Retinal pigment epithelial cell (primary cell): ENCODE measurements at regions not wholly inside any gene's neighbourhood (a gene's known extent, or its start where the extent isn't known, plus 50 kb on each side); places are given as distances from the start of the nearest gene placed in this dataset.
"Not testable (repeated sequence)": the region's sequence is repeated elsewhere in the genome, so short reads cannot be mapped to it uniquely, and the experiment has no call there.

Experiments used
- DNase-seq: peaks from one replicate; pipeline ENCODE4 v3.0.0-alpha.2; 2010; ENCODE audit warnings: low read depth
- H3K4me3 ChIP-seq: 2 replicates; pipeline ENCODE4 v1.5.1; 2011; ENCODE audit warnings: mild to moderate bottlenecking, low read length, control low read depth, moderate library complexity
- TF ChIP-seq, protein P1 (sequence below): conservative IDR thresholded peaks from 2 replicates; pipeline ENCODE4 v1.5.1; 2011; ENCODE audit warnings: low read depth, low read length, control low read depth, inconsistent platforms

DNA sequence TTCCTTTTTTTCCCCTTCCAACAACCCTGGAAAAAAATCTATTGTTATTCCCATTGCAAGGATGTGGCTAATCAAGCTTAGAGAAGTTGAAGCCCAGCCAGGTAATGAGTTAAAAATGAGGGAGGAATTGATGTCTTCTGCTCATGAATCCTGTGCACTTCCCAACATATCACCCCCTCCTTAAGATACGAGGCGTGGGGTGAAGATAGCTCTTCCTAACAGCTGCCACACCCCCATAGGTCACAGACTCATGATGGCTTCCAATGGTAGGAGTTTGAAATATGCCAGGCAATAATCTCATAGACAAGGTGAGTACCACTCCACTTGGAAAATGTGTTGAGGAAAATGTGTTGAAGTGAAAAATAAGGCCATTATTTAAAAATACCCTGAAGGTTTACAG, 71.3 kb upstream of the HECW1 start:
- no peak for DNase-seq
- no peak overlapping the region for H3K4me3 ChIP-seq
- TF ChIP-seq, protein P1, sequence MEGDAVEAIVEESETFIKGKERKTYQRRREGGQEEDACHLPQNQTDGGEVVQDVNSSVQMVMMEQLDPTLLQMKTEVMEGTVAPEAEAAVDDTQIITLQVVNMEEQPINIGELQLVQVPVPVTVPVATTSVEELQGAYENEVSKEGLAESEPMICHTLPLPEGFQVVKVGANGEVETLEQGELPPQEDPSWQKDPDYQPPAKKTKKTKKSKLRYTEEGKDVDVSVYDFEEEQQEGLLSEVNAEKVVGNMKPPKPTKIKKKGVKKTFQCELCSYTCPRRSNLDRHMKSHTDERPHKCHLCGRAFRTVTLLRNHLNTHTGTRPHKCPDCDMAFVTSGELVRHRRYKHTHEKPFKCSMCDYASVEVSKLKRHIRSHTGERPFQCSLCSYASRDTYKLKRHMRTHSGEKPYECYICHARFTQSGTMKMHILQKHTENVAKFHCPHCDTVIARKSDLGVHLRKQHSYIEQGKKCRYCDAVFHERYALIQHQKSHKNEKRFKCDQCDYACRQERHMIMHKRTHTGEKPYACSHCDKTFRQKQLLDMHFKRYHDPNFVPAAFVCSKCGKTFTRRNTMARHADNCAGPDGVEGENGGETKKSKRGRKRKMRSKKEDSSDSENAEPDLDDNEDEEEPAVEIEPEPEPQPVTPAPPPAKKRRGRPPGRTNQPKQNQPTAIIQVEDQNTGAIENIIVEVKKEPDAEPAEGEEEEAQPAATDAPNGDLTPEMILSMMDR: no peak

DNA sequence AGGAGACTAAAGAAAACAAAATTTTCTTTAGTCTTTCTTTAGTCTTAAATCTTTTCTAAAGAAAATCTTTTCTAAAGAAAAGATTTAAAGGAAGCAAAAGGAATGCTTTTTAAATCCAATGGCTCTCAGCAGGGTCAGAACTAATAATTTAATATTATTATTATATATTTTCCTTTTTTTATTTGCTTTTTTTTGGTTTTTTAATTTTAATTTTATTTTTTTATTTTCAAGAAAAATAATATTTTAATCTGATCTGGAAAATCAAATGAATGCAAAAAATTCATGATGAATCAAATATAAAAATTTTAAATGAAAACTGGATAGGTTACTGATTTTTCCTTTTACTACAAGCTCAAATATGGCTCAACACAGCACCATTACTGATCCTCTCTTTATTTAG, 70.7 kb upstream of the HECW1 start:
- DNase-seq: no peak
- H3K4me3 ChIP-seq: no peak overlapping the region
- TF ChIP-seq, protein P1: no peak

DNA sequence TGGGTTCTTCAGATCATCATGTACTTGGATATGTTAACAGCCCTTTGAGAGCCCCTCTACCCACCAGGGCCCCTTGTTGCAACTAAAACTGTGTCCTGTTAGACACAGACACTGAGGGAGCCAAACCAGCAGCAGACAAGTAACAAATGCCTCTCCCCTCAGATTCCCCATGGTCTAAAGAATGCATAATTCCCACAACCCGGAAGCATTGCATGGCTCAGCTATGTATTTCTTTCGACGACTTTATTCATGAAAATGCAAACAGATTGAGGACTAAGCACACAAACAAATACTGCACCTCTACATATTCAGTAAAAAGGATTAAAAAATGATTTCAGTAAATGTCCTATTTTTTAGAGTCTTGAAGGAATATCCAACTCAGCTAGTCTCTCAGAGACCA, 70.1 kb upstream of the HECW1 start:
- TF ChIP-seq, protein P1: no peak
- no peak for DNase-seq
- no peak overlapping the region for H3K4me3 ChIP-seq

DNA sequence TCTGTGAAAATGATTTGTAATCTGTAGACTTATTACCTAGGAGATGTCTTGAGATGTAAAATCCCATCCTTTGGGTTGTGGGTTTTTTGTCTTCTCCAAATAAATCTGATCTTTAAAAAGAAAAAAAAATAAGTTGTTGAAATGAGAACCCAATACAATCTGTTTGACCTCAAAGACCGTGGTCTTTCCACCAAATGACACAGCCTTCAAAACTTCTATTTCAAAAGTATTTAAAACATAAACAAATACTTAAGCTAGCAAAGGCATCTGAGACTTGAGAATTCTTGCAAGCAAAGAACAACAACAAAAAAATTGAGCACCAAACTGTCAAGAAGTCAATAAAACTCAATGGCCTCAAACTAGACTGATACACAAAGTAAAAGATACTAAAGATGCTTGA, 67.9 kb upstream of the HECW1 start:
- TF ChIP-seq, protein P1: no peak
- no peak overlapping the region for H3K4me3 ChIP-seq
- no peak for DNase-seq

DNA sequence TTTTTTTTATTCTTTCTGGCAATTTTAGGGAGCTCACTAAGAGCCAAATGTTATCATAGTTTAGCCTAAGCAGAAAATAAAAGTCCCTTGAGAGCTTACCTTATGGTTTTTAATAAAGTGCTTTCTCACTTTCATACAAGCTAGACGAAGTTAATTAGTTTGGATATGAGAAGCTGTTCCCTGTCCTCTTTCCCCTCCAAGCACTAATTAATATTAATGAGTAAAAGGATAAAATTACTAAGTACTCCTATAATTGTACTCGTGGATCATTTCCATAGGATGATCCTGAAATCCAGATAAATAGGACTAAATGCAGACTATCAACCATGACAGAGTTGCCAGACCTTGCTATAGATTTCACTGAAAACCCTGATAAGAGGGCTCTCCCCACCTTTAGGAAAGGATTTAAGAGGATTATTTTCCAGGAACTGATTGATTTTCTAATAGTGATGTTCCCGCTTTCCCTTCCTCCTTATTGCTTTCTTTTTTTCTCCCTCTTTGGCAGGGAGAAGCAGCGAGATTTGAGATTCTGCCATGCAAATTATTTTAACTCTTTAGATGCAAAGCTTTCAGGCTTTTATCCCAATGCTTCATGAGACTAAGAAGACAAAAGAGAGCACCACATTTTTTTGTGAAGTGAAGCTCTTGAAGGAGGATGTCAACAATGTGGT, 58.3 kb upstream of the HECW1 start:
- DNase-seq: no peak
- TF ChIP-seq, protein P1: no peak
- H3K4me3 ChIP-seq: no peak overlapping the region

DNA sequence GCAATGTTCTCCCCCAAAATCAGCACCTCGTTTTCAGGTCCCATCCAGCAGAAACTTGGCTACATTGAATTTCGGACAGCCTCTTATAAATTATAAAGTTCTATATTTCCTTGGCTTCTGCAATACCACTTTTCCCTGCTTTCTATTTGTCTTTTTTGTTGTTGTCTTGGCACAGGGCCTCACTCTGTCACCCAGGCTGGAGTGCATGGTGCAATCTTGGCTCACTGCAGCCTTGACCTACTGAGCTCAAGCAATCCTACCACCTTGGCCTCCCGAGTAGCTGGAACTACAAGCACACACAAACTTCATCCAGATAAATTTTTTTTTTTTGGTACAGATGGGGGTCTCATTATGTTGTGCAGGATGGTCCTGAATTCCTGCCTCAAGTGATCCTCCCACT, 55.3 kb upstream of the HECW1 start:
- DNase-seq: no peak
- H3K4me3 ChIP-seq: no peak overlapping the region
- TF ChIP-seq, protein P1: no peak

DNA sequence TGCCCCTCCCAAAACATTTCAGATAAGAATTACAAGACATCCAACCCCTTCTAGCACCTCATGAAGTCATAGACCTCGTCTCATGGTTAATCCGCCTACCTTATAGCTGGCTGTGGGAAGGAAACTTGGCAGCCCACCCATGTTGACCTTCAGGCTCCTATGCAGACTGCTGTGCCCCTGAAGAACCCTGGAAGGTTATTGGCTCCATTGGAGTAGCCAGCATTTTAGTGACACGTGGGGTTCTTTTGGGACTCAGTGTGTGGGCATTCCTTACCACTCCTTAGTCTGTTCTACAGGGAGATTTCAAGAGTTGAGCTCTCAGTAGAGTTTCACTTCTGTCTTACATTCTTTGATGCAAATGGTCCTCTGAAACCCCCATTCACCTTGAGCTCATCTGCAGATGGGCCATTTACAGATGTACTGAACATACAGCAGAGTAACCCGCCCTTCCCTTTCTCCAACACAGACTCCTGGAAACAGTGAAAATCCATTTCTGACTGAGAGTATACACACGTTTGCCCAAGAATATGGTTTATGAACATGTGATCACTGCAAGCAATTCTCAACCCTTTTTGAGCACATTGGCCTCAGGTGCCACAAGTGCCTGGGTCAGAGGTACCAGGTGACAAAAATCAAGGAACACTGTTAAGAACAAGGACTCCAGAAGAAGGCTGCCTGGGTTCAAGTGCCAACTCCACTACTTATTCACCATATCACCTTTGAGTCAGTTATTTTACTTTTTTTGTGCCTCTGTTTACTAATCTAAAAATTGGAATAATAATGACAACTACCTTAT, 54.0 kb upstream of the HECW1 start:
- TF ChIP-seq, protein P1: no peak
- no peak overlapping the region for H3K4me3 ChIP-seq
- DNase-seq: no peak

DNA sequence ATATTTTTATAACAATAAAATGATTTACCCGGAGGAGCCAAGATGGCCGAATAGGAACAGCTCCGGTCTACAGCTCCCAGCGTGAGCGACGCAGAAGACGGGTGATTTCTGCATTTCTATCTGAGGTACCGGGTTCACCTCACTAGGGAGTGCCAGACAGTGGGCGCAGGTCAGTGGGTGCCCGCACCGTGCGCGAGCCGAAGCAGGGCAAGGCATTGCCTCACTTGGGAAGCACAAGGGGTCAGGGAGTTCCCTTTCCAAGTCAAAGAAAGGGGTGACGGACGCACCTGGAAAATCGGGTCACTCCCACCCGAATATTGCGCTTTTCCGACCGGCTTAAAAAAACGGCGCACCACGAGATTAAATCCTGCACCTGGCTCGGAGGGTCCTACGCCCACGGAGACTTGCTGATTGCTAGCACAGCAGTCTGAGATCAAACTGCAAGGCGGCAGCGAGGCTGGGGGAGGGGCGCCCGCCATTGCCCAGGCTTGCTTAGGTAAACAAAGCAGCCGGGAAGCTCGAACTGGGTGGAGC, 53.3 kb upstream of the HECW1 start:
- DNase-seq, H3K4me3 ChIP-seq: not testable (repeated sequence)
